GM18868 (cell line): ENCODE measurements at regions not wholly inside any gene's neighbourhood (a gene's known extent, or its start where the extent isn't known, plus 50 kb on each side); places are given as distances from the start of the nearest gene placed in this dataset.
"Not testable (repeated sequence)": the region's sequence is repeated elsewhere in the genome, so short reads cannot be mapped to it uniquely, and the experiment has no call there.

Experiments
- ATAC-seq: cut with Tn5 transposase; IDR thresholded peaks from one replicate; pipeline ENCODE4 v1.9.1; 2021; ENCODE audit warnings: mild to moderate bottlenecking, moderate library complexity; ENCODE audit not compliant: unreplicated experiment

- no peak for ATAC-seq
These were observed 58.6 kb upstream of the CNTNAP2 start for GRCh38 chr7:146057958-146058357.

GRCh38 chr7:146054909-146055308 lies 61.7 kb upstream of the CNTNAP2 start:
- no peak for ATAC-seq

DNA sequence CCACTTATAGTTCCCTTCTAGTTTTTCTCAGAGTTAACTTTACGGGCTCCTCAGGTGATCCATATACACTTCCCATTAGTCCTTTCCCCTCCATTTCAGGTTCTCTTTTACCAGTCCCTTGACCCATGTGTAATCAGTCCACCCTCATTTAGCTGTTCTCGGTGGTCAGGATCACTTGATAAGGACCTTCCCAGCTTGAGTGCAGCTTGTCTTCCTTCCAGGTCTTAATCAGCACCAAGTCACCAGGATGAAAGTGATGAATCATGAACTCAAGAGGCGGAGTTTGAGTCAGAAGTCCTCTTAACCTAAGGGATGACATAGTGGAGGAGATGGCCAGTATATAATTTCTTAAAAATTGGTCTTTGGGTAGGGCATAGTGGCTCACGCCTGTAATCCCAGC lies 63.1 kb upstream of the CNTNAP2 start:
- no peak for ATAC-seq

DNA sequence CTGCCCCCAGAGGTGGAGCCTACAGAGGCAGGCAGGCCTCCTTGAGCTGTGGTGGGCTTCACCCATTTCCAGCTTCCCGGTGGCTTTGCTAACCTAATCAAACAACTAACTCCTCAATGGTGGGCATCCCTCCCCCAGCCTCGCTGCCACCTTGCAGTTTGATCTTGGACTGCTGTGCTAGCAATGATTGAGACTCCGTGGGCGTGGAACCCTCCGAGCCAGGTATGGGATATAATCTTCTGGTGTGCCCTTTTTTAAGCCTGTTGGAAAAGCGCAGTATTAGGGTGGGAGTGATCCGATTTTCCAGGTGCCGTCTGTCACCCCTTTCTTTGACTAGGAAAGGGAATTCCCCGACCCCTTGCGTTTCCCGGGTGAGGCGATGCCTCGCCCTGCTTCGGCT lies 73.3 kb upstream of the CNTNAP2 start:
- not testable (repeated sequence) for ATAC-seq

DNA sequence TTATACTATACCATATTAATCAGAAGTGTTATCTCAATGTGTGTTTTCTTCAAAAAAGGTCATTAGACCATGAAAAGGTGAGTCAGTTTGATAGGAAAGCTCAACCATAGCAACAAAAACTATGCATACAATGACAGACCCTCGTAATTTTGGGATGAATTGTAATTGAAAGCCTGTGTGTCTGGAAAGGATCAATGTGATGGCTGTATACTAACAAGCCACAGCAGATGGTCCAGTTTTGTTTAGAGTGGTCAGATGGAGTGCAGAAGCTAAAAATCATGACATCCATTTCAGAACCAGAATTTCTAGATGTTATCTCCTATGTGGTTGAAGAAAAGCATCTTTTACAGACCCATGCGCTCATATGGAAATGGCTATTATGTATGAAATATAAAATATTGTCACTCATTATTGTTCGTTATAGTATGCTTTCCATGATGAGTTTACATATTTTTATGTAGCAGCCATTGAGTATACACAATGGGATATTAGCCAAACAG lies 88.3 kb upstream of the CNTNAP2 start:
- ATAC-seq, result no peak

GRCh38 chr7:146027243-146027642 lies 89.4 kb upstream of the CNTNAP2 start:
- ATAC-seq, result no peak

- no peak for ATAC-seq
These were observed 93.8 kb upstream of the CNTNAP2 start for GRCh38 chr7:146022776-146023175.

DNA sequence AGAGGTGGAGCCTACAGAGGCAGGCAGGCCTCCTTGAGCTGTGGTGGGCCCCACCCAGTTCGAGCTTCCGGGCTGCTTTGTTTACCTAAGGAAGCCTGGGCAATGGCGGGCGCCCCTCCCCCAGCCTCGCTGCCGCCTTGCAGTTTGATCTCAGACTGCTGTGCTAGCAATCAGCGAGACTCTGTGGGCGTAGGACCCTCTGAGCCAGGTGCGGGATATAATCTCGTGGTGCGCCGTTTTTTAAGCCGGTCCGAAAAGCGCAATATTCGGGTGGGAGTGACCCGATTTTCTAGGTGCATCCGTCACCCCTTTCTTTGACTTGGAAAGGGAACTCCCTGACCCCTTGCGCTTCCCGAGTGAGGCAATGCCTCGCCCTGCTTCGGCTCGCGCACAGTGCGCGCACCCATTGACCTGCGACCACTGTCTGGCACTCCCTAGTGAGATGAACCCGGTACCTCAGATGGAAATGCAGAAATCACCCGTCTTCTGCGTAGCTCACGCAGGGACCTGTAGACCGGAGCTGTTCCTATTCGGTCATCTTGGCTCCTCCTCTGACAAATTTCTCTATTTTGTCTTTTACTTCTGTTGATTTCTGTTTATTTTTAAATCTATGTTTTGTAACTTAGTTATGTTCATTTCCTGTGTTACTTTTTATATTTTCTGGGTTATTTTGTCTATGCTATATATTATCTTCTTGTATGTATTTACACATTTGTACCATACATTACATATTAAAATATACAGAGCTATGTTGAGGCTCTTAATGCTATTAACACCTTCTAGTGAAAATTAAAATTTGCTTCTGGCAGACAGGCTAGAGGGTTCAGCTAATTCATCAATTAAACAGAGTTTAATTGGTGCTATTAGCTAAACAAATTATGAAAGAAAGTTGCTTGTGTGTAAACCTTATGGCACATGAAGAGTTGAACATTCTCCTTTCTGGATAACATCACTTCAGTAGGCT lies 97.3 kb upstream of the CNTNAP2 start:
- ATAC-seq, result not testable (repeated sequence)

GRCh38 chr7:146017366-146017765 lies 99.2 kb upstream of the CNTNAP2 start:
- not testable (repeated sequence) for ATAC-seq

- not testable (repeated sequence) for ATAC-seq
These were observed 102.4 kb upstream of the CNTNAP2 start for GRCh38 chr7:146014154-146014553.

DNA sequence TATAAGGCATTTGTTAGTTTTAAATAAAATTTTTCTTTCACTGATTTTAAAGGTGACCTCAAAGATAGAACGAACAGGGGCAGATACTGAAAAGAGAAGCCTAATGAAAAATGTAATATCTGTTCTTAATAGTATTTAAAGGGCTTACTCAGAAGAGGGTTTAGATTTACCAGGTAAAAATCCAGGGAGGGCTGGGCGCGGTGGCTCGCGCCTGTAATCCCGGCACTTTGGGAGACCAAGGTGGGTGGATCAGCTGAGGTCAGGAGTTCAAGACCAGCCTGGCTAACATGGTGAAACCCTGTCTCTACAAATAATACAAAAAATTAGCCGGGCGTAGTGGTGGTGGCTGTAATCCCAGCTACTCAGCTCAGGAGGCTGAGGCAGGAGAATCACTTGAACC lies 108.3 kb upstream of the CNTNAP2 start:
- ATAC-seq, result no peak

- no peak for ATAC-seq
These were observed 111.8 kb upstream of the CNTNAP2 start for GRCh38 chr7:146004805-146005204.

- peak; percentile 96 for ATAC-seq
These were observed 114.0 kb upstream of the CNTNAP2 start for GRCh38 chr7:146002431-146003078.

DNA sequence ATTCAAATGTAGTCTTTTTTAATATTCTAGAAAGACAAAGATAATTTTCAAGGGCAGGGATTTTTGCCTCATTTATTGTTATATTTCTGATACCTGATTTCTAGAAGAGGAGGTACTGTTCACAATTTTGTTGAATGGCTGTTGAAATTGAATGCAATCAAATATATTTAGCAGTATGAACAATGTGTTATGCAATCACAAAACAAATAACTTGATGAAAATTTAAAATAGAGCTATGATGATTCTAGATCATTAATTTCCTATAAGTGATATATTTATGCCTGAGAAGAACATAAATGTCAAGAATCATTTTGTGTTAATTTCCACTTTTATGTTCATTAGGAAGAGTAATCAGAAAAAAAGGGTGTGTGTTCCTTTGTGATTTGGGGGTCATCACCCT lies 114.6 kb upstream of the CNTNAP2 start:
- ATAC-seq, result no peak

- no peak for ATAC-seq
These were observed 115.7 kb upstream of the CNTNAP2 start for GRCh38 chr7:146000882-146001281.

GRCh38 chr7:145989469-145989868 lies 127.1 kb upstream of the CNTNAP2 start:
- no peak for ATAC-seq

GRCh38 chr7:145986248-145986874 lies 130.2 kb upstream of the CNTNAP2 start:
- no peak for ATAC-seq

GRCh38 chr7:145978769-145979168 lies 137.8 kb upstream of the CNTNAP2 start:
- ATAC-seq, result no peak

GRCh38 chr7:145959981-145960380 lies 156.6 kb upstream of the CNTNAP2 start:
- ATAC-seq, result no peak

GRCh38 chr7:145957160-145957890 lies 159.3 kb upstream of the CNTNAP2 start:
- ATAC-seq, result no peak

- no peak for ATAC-seq
These were observed 165.0 kb upstream of the CNTNAP2 start for GRCh38 chr7:145951566-145951965.
